ENCODE measurements at regions not wholly inside any gene's neighbourhood (a gene's known extent, or its start where the extent isn't known, plus 50 kb on each side); places are given as distances from the start of the nearest gene placed in this dataset.
"Not testable (repeated sequence)": the region's sequence is repeated elsewhere in the genome, so short reads cannot be mapped to it uniquely, and the experiment has no call there.

DNA sequence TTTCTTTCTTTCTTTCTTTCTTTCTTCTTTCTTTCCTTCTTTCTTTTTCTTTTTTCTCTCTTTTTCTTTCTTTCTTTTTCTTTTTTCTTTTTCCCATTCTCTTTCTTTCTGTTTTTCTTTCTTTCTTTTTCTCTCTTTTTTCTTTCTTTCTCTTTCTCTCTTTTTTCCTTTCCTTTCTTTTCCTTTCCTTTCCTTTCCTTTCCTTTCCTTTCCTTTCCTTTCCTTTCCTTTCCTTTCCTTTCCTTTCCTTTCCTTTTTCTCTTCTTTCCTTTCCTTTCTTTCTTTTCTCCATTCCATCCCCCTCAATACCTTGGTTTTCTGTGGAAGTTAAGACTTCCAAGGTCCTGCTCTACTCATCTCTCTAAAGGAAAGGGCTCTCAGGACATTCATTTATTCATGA is 102.8 kb upstream of the CLNK start:
- Histone ChIP-seq H3K27ac (ENCODE audit: low read length) (no peak overlapping the region), H4K20me1 (ENCODE audit: insufficient read depth, low read length) (no peaks in the 10 kb centered on the region), H3K36me3 (ENCODE audit: insufficient read depth, low read length) (no peaks in the 10 kb centered on the region), H3K4me3 (ENCODE audit: low read depth in 1 of 2, low read length in 2 of 2) (no peak overlapping the region), H3K9me3 (ENCODE audit: insufficient read depth, low read length, severe bottlenecking) (no peaks in the 10 kb centered on the region), H3K4me2 (ENCODE audit: insufficient read depth, low read length) (no peak overlapping the region), H3K9ac (ENCODE audit: low read depth, low read length) (no peak overlapping the region), H2AFZ (ENCODE audit: low read depth, low read length) (no peak overlapping the region), H3K4me1 (ENCODE audit: insufficient read depth, low read length) (no peaks in the 10 kb centered on the region), H3K27me3 (ENCODE audit: insufficient read depth, low read length, poor library complexity) (no peaks in the 10 kb centered on the region), H3K79me2 (ENCODE audit: insufficient read depth, low read length) (no peaks in the 10 kb centered on the region)
- ATAC-seq (ENCODE audit: insufficient read depth, low read depth) = no peak
- TF ChIP-seq, protein P1, sequence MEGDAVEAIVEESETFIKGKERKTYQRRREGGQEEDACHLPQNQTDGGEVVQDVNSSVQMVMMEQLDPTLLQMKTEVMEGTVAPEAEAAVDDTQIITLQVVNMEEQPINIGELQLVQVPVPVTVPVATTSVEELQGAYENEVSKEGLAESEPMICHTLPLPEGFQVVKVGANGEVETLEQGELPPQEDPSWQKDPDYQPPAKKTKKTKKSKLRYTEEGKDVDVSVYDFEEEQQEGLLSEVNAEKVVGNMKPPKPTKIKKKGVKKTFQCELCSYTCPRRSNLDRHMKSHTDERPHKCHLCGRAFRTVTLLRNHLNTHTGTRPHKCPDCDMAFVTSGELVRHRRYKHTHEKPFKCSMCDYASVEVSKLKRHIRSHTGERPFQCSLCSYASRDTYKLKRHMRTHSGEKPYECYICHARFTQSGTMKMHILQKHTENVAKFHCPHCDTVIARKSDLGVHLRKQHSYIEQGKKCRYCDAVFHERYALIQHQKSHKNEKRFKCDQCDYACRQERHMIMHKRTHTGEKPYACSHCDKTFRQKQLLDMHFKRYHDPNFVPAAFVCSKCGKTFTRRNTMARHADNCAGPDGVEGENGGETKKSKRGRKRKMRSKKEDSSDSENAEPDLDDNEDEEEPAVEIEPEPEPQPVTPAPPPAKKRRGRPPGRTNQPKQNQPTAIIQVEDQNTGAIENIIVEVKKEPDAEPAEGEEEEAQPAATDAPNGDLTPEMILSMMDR (IDR thresholded peaks at IDR 0.05; ENCODE audit: borderline replicate concordance, extremely low read depth, low read length, poor library complexity, severe bottlenecking) = no peak
- no peak for TF ChIP-seq EZH2 (IDR thresholded peaks at IDR 0.05; ENCODE audit: borderline replicate concordance, low read depth, low read length, severe bottlenecking)
- no peak for DNase-seq

DNA sequence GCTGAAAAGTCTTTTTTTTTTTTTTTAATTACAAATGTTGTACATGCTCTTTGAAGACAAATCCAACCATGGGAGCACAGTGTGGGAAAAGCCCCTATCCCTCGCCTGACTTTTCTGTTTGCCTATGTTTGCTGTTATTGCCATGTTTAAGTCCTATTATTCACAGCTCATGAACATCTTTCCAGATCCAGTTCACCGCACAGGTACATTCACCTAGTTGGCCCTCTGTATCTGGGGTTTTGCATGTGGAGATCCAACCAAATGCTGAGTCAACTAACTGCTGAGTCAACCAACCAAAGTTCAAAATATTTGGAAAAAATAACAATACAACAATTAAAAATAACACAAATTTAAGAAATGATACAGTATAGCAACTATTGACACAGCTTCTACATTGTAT is 100.1 kb upstream of the CLNK start:
- Histone ChIP-seq H3K4me3 (ENCODE audit: low read depth in 1 of 2, low read length in 2 of 2) (no peak overlapping the region), H3K4me2 (ENCODE audit: insufficient read depth, low read length) (no peak overlapping the region), H3K9me3 (ENCODE audit: insufficient read depth, low read length, severe bottlenecking) (no peaks in the 10 kb centered on the region), H3K36me3 (ENCODE audit: insufficient read depth, low read length) (no peaks in the 10 kb centered on the region), H3K79me2 (ENCODE audit: insufficient read depth, low read length) (no peaks in the 10 kb centered on the region), H3K9ac (ENCODE audit: low read depth, low read length) (no peak overlapping the region), H3K27me3 (ENCODE audit: insufficient read depth, low read length, poor library complexity) (no peaks in the 10 kb centered on the region), H3K27ac (ENCODE audit: low read length) (no peak overlapping the region), H2AFZ (ENCODE audit: low read depth, low read length) (no peak overlapping the region), H3K4me1 (ENCODE audit: insufficient read depth, low read length) (no peaks in the 10 kb centered on the region), H4K20me1 (ENCODE audit: insufficient read depth, low read length) (no peaks in the 10 kb centered on the region)
- no peak for TF ChIP-seq EZH2 (IDR thresholded peaks at IDR 0.05; ENCODE audit: borderline replicate concordance, low read depth, low read length, severe bottlenecking)
- TF ChIP-seq, protein P1 (IDR thresholded peaks at IDR 0.05; ENCODE audit: borderline replicate concordance, extremely low read depth, low read length, poor library complexity, severe bottlenecking) = no peak
- DNase-seq (no peak), ATAC-seq (ENCODE audit: insufficient read depth, low read depth) (no peak)

DNA sequence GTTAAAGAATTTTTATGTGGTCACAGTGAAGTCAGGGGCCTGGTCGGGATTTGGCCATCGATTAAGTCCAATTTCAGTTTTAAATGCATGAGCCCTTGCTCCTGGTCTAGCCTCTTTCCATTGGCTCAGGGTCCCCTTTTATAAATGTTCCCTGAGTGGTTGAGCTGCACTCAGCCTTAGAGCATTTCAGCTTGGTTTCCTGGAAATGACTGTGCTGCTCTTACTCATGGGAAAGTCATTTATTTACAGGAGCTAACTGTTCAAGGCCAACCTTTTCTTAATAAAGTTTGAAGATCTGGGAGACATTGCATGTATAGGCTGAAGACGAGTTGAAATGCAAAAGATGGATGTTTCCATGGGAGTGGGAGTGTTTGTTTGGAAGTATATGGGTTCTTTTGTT is 98.8 kb upstream of the CLNK start:
- Histone ChIP-seq H3K4me1 (ENCODE audit: insufficient read depth, low read length) (no peaks in the 10 kb centered on the region), H3K79me2 (ENCODE audit: insufficient read depth, low read length) (no peaks in the 10 kb centered on the region), H3K4me2 (ENCODE audit: insufficient read depth, low read length) (no peak overlapping the region), H3K9me3 (ENCODE audit: insufficient read depth, low read length, severe bottlenecking) (no peaks in the 10 kb centered on the region), H3K27me3 (ENCODE audit: insufficient read depth, low read length, poor library complexity) (no peaks in the 10 kb centered on the region), H3K4me3 (ENCODE audit: low read depth in 1 of 2, low read length in 2 of 2) (no peak overlapping the region), H4K20me1 (ENCODE audit: insufficient read depth, low read length) (no peaks in the 10 kb centered on the region), H3K27ac (ENCODE audit: low read length) (no peak overlapping the region), H3K36me3 (ENCODE audit: insufficient read depth, low read length) (no peaks in the 10 kb centered on the region), H2AFZ (ENCODE audit: low read depth, low read length) (no peak overlapping the region), H3K9ac (ENCODE audit: low read depth, low read length) (no peak overlapping the region)
- ATAC-seq (ENCODE audit: insufficient read depth, low read depth) (no peak), DNase-seq (no peak)
- no peak for TF ChIP-seq EZH2 (IDR thresholded peaks at IDR 0.05; ENCODE audit: borderline replicate concordance, low read depth, low read length, severe bottlenecking)
- TF ChIP-seq, protein P1 (IDR thresholded peaks at IDR 0.05; ENCODE audit: borderline replicate concordance, extremely low read depth, low read length, poor library complexity, severe bottlenecking) = no peak

DNA sequence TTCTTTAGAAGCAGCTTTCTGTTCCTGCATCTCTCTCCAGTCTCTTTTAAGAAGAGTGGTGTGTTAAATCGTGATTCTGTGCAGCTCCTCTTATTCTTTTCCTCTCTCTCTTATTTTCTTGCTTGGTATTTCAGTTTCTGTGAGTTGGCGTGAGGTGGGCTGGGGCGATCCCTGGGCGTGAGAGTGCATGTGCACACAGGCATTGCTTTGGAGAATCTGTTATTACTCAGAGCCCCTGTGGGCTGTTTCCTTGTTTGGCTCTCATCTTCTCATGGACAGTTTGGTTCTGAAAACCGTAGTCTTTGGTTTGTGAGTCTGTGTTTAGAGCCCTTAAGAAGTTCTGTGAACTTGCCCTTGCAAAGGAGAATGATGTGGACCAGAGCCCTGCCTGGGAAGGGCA is 97.2 kb upstream of the CLNK start:
- H4K20me1 ChIP-seq (ENCODE audit: insufficient read depth, low read length) = no peaks in the 10 kb centered on the region
- H3K9me3 ChIP-seq (ENCODE audit: insufficient read depth, low read length, severe bottlenecking) = no peaks in the 10 kb centered on the region
- DNase-seq = no peak
- H3K79me2 ChIP-seq (ENCODE audit: insufficient read depth, low read length) = no peaks in the 10 kb centered on the region
- no peaks in the 10 kb centered on the region for H3K4me1 ChIP-seq (ENCODE audit: insufficient read depth, low read length)
- no peaks in the 10 kb centered on the region for H3K36me3 ChIP-seq (ENCODE audit: insufficient read depth, low read length)
- no peaks in the 10 kb centered on the region for H3K27me3 ChIP-seq (ENCODE audit: insufficient read depth, low read length, poor library complexity)
- no peak overlapping the region for H3K4me3 ChIP-seq (ENCODE audit: low read depth in 1 of 2, low read length in 2 of 2)
- no peak for ATAC-seq (ENCODE audit: insufficient read depth, low read depth)
- H2AFZ ChIP-seq (ENCODE audit: low read depth, low read length) = no peak overlapping the region
- TF ChIP-seq EZH2 (IDR thresholded peaks at IDR 0.05; ENCODE audit: borderline replicate concordance, low read depth, low read length, severe bottlenecking) = no peak
- TF ChIP-seq, protein P1 (IDR thresholded peaks at IDR 0.05; ENCODE audit: borderline replicate concordance, extremely low read depth, low read length, poor library complexity, severe bottlenecking) = no peak
- no peak overlapping the region for H3K9ac ChIP-seq (ENCODE audit: low read depth, low read length)
- no peak overlapping the region for H3K27ac ChIP-seq (ENCODE audit: low read length)
- no peak overlapping the region for H3K4me2 ChIP-seq (ENCODE audit: insufficient read depth, low read length)

DNA sequence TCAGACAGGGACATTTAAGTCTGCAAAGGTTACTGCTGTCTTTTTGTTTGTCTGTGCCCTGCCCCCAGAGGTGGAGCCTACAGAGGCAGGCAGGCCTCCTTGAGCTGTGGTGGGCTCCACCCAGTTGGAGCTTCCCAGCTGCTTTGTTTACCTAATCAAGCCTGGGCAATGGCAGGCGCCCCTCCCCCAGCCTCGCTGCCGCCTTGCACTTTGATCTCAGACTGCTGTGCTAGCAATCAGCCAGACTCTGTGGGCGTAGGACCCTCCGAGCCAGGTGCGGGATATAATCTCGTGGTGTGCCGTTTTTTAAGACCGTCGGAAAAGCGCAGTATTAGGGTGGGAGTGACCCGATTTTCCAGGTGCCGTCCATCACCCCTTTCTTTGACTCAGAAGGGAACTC is 96.2 kb upstream of the CLNK start:
- not testable (repeated sequence) for H4K20me1 ChIP-seq (ENCODE audit: insufficient read depth, low read length); H3K4me2 ChIP-seq (ENCODE audit: insufficient read depth, low read length); H3K9me3 ChIP-seq (ENCODE audit: insufficient read depth, low read length, severe bottlenecking); H3K27ac ChIP-seq (ENCODE audit: low read length); H3K4me3 ChIP-seq (ENCODE audit: low read depth in 1 of 2, low read length in 2 of 2); DNase-seq; H3K27me3 ChIP-seq (ENCODE audit: insufficient read depth, low read length, poor library complexity); ATAC-seq (ENCODE audit: insufficient read depth, low read depth); H3K36me3 ChIP-seq (ENCODE audit: insufficient read depth, low read length); H3K4me1 ChIP-seq (ENCODE audit: insufficient read depth, low read length); H2AFZ ChIP-seq (ENCODE audit: low read depth, low read length); H3K9ac ChIP-seq (ENCODE audit: low read depth, low read length); H3K79me2 ChIP-seq (ENCODE audit: insufficient read depth, low read length)

All from DND-41 (cell line).